Vagina (tissue), 2 donors: ENCODE measurements at regions not wholly inside any gene's neighbourhood (a gene's known extent, or its start where the extent isn't known, plus 50 kb on each side); places are given as distances from the start of the nearest gene placed in this dataset.

Source experiments
- CTCF ChIP-seq, 3 experiments: fragments of 450-650 bp in 2 of 3; fragments of 200-600 bp in 1 of 3; sonication (generic) in 1 of 3; IDR thresholded peaks; one replicate each; pipeline ENCODE4 v1.5.1; 2017 to 2019; ENCODE audit warnings: antibody characterized with exemption in 3 of 3, mild to moderate bottlenecking in 2 of 3, moderate library complexity in 2 of 3
- POLR2A ChIP-seq, 2 donors: fragments of 450-650 bp; IDR thresholded peaks; one replicate each; pipeline ENCODE4 v1.6.1; 2017; ENCODE audit warnings: antibody characterized with exemption in 2 of 2, mild to moderate bottlenecking in 2 of 2, moderate library complexity in 2 of 2
- POLR2AphosphoS5 ChIP-seq, 2 donors: sonication (generic); formaldehyde crosslinking; IDR thresholded peaks; one replicate each; pipeline ENCODE4 v1.9.0; 2017; ENCODE audit warnings: antibody characterized with exemption in 2 of 2, mild to moderate bottlenecking in 2 of 2, low read depth in 1 of 2; ENCODE audit not compliant: insufficient read depth in 1 of 2

- no peak for TF ChIP-seq CTCF (IDR thresholded peaks at IDR 0.05)
- no peak for TF ChIP-seq POLR2AphosphoS5 (IDR thresholded peaks at IDR 0.05; ENCODE audit: insufficient read depth in 1 of 2, low read depth in 1 of 2)
- TF ChIP-seq POLR2A (IDR thresholded peaks at IDR 0.05) = no peak
These were observed 114.3 kb downstream of the MFSD1 start for GRCh38 chr3:158916111-158916510.
